ENCODE measurements at regions not wholly inside any gene's neighbourhood (a gene's known extent, or its start where the extent isn't known, plus 50 kb on each side); places are given as distances from the start of the nearest gene placed in this dataset.

- TF ChIP-seq POLR2A (IDR thresholded peaks at IDR 0.05), result no peak
- no peak for TF ChIP-seq CTCF (IDR thresholded peaks at IDR 0.05)
Measured at GRCh38 chr2:186306754-186307153, 179.3 kb upstream of the ZC3H15 start.
